ENCODE measurements at regions not wholly inside any gene's neighbourhood (a gene's known extent, or its start where the extent isn't known, plus 50 kb on each side); places are given as distances from the start of the nearest gene placed in this dataset.

DNA sequence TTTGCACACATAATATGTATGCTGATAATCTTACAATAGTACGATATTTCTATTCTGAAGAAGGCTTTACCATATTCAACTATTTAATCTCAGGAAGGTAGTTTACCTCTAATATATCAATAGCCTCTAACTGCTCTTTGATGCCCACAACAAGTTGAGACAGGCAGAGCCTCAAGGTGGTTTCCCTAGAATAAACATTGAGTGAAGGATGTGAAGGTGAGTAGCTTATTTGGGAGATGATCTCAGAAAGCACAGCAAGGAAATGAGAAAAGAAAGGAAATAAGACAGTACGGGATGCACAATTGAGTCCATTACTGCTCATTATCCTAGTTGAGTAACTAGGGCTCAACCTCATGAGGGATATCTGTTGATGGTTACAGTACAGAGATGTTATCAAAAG is 638.4 kb downstream of the MAFB start:
- TF ChIP-seq CHD1 (IDR thresholded peaks at IDR 0.05; ENCODE audit: low read depth, low read length) (no peak), KDM1A (IDR thresholded peaks at IDR 0.05; ENCODE audit: borderline replicate concordance, low read length) (no peak), SP1 (IDR thresholded peaks at IDR 0.05; ENCODE audit: low read depth, low read length) (no peak), YY1 (IDR thresholded peaks at IDR 0.05; ENCODE audit: low read depth, low read length) (no peak), GABPA (IDR thresholded peaks at IDR 0.05; ENCODE audit: borderline replicate concordance, insufficient read depth, low read length) (no peak), POLR2A (IDR thresholded peaks at IDR 0.05; ENCODE audit: control extremely low read depth in 1 of 2, low read depth in 2 of 2, low read length in 2 of 2) (no peak)
- TF ChIP-seq, protein P1, sequence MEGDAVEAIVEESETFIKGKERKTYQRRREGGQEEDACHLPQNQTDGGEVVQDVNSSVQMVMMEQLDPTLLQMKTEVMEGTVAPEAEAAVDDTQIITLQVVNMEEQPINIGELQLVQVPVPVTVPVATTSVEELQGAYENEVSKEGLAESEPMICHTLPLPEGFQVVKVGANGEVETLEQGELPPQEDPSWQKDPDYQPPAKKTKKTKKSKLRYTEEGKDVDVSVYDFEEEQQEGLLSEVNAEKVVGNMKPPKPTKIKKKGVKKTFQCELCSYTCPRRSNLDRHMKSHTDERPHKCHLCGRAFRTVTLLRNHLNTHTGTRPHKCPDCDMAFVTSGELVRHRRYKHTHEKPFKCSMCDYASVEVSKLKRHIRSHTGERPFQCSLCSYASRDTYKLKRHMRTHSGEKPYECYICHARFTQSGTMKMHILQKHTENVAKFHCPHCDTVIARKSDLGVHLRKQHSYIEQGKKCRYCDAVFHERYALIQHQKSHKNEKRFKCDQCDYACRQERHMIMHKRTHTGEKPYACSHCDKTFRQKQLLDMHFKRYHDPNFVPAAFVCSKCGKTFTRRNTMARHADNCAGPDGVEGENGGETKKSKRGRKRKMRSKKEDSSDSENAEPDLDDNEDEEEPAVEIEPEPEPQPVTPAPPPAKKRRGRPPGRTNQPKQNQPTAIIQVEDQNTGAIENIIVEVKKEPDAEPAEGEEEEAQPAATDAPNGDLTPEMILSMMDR (IDR thresholded peaks at IDR 0.05; ENCODE audit: control extremely low read depth in 1 of 3, insufficient read depth in 1 of 3, low read depth in 1 of 3, low read length in 3 of 3) = no peak
